Urothelium cell line (cell line): ENCODE measurements at regions not wholly inside any gene's neighbourhood (a gene's known extent, or its start where the extent isn't known, plus 50 kb on each side); places are given as distances from the start of the nearest gene placed in this dataset.

Source experiments
- DNase-seq: peaks from one replicate; pipeline ENCODE4 v3.0.0; 2011; ENCODE audit warnings: low spot score, mixed read lengths
- FAIRE-seq: peaks from 2 replicates; lab custom pipeline; 2011; peaks lifted over from hg19 to GRCh38; lab: Jason Lieb, UNC

- DNase-seq (no peak), FAIRE-seq (no peak)
Measured at GRCh38 chr2:173803449-173803848, 161.7 kb downstream of the SP3 start.

GRCh38 chr2:173806761-173807160 lies 158.4 kb downstream of the SP3 start:
- FAIRE-seq: no peak

DNA sequence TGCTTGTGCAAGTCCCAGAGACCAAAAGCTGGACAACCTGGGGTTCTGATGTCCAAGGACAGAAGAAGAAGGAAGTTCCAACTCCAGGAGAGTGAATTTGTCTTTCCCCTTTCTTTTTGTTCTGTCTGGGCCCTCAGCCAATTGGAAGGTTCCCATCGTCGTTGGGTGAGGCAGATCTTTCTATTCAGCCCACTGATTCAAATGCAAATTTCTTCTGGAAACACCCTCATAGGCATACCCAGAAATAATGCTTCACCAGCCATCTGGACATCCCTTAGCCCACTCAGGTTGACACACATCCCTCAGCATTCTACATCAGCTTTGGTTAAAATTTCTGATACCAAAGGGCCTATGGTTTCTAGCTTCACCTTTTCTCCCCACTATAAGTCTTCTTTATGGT lies 156.5 kb downstream of the SP3 start:
- FAIRE-seq (no peak), DNase-seq (no peak)

More at GRCh38 chr2:173806761-173807160, 158.4 kb downstream of the SP3 start:
- DNase-seq: no peak

GRCh38 chr2:173812321-173812720 lies 152.9 kb downstream of the SP3 start:
- no peak for FAIRE-seq
- no peak for DNase-seq

DNA sequence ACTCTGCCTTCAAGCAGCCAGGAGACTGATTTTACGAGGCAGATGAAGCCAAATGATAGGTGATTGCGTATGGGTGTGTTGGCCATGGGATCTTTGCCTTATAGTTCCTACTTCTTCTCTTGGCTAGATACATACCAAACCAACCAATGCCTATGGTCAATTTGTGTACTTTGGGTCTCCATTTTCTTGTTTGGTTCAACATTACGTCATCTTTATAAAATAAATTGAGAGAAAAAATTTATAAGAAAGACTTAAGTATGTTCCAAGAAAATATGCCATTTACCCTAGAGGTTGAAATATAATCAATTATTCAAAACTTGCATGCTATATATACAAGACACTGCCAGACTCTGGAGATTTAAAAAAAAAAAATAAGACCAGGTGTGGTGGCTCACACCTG lies 150.9 kb downstream of the SP3 start:
- no peak for FAIRE-seq
- DNase-seq: no peak

DNA sequence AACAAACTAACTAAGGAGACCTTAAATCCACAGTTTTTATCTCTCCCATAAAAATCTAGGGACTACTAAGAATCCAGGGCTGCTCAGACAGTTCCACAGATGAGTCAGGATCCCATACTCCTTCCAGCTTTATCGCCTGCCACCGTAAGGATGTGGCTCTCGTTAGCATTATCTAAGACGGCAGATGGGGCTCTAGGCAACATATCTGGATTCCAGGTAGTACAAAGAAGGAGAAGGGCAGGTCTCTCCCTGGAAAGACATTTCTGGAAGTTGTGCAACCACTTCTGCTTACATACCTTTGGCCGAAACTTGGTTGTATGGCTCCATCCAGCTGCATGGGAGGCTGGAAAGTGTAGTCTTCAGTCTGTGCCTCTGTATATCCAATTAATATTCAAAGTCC lies 149.4 kb downstream of the SP3 start:
- DNase-seq: no peak
- no peak for FAIRE-seq

DNA sequence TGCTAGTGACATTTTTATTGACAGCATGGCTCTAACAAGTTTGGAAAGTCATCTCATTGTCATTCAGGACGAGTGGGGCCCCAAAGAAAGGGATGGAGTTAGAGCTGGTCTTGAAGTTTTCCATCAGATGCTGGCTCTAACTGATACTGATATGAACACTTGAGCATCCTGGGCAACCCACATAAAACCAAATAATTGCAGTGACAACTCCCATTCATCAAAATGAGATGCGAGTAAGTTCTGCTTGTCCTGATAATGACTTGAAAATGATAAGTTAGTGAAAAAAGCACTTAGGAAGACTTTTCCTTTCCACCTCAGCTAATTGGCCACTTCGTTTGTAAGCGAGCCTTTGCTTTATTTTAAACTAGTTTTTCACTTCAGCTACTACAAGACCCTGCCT lies 147.6 kb downstream of the SP3 start:
- no peak for FAIRE-seq

DNA sequence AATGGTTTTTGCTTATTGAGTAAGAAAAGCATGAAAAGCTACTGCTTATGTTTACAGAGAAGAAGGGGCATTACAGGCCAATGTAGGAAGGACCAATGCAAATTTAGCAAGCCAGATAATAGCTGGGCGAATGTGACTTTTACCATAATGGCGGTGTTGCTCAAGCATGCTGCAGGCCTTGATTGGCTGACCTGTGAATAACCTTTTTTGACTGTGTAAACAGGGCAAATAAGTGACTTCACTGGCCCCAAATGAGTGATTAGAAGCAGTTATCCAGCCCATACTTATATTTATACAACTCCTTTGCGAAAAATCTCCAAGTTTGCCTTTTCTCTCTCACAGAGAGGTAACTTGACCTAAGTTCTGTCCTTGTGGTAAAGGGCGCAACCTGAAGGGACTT lies 146.9 kb downstream of the SP3 start:
- FAIRE-seq (no peak), DNase-seq (no peak)

More for the DNA sequence above, 147.6 kb downstream of the SP3 start:
- DNase-seq: no peak

DNA sequence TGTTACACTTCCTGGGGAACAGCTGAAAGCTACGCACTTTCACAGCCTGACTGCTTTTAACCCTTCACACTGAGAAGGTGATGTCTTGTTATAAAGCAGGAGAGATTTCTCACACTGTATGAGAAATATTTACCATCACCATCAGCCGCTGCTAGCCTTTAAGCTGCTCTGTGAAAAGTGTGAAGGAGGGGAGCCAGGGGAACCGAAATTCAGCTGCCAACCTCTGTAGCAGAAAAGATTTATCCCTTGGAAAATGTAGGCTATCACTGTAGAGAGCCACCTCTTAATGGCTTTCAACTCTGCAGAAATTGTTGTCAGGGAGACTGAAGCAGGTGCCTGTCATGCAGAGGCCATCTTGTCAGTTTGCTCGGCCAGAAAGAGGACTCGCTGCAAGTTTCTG lies 145.3 kb downstream of the SP3 start:
- FAIRE-seq (no peak), DNase-seq (no peak)

DNA sequence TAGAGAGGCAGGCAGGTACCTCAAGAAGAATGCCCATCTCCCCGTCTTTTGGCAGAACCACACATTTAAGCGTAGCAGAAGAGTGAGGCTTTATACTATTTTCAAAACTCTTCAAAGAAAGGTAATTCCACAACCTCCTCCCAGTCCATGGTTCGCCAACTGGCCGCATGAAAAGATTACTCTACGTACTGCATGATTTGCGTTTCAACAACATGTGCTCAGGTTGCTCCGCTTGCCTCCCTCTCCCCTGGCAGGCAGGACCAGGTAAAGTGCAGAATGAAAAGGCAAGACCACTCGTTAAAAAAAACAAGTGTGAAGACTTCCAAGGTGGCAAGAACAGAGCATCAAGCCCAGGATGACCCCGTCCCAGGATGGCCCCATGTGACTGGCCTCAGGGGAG lies 143.7 kb downstream of the SP3 start:
- no peak for FAIRE-seq

GRCh38 chr2:173822889-173823542 lies 142.2 kb downstream of the SP3 start:
- FAIRE-seq: no peak

More for the DNA sequence above, 143.7 kb downstream of the SP3 start:
- DNase-seq: no peak

DNA sequence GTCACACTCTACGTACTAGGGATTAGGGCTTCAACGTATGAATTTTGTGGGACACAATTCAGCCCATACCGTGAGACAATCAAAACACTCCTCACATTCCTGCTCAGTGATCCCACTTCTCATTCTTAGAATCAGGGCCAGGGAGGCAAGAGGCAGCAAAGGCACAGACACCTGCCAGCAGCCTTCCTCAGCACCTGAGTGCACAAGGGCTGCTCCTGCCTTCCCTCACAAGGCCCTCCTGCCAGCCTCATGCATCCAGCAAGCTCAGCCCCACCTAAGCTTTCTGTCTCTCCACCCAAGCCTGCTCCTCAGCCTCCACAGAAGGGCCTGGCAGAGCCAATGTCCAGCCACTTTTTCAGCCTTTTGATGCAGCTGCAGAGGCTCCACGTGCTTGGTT lies 141.6 kb downstream of the SP3 start:
- FAIRE-seq: no peak
- DNase-seq: no peak

More at GRCh38 chr2:173822889-173823542, 142.2 kb downstream of the SP3 start:
- no peak for DNase-seq

DNA sequence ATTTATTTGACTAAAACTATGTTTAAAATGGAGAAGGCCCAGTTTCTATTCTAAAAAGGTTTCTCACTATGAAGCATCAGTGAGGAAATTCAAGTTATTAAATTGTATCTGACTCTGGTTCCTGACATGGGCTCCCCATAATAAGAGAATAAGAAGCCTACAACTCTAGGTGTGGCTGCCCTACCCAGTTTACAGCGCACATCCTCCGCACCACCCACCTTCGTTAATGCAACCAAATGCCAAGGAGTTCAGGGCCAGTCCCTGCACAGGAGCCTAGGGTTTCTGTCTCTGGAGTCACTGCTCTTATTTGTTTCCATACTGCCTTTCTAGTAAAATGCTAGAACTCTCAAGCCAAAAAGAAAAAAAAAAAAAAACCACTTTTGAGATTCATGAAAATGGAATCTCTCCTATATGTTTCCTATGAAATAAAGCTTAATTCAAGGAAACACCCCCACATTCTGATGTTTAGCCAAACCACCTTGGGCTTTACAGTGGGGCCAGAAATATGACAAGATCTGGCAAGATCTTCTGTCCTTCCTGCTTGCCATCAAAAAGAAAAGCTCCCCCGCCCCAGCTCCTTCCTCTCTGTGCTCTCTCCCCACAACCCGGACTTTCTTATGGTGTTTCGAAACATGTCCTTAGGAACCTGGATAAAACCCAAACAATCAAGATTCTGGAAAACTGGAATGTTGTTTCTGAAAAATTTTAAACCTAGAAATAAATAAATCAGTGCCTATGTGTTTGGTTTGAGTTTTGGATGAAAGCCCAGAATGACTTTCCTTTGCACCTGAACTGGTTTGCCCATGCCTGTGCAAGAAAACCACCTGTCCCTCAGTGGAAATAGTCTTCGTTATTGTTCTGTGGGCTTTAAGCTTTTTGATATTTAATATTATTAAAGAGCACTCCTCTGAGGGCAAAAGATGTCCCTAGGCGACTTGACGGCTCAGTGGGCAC lies 136.7 kb downstream of the SP3 start:
- FAIRE-seq: no peak
- no peak for DNase-seq

DNA sequence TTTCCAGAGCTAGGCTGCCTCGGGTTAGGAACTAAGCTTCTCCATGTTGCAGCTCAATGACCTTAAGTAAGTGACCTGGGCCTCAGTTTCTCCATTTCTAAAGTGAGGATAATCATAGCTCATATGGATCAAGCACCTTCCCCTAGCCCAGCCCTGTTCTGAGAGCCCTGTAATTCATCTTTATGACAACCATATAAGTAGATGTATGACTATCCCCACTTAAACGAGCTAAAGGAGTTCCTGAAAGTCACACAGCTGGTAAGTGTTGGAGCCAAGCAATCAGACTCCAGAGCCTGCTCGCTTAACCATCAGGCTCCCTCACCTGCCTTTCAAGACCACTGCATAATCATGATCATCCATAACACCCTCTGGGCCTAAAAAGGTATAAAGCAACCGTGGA lies 135.4 kb downstream of the SP3 start:
- no peak for DNase-seq
- no peak for FAIRE-seq

- DNase-seq (no peak), FAIRE-seq (no peak)
Measured at GRCh38 chr2:173830170-173830569, 135.0 kb downstream of the SP3 start.

DNA sequence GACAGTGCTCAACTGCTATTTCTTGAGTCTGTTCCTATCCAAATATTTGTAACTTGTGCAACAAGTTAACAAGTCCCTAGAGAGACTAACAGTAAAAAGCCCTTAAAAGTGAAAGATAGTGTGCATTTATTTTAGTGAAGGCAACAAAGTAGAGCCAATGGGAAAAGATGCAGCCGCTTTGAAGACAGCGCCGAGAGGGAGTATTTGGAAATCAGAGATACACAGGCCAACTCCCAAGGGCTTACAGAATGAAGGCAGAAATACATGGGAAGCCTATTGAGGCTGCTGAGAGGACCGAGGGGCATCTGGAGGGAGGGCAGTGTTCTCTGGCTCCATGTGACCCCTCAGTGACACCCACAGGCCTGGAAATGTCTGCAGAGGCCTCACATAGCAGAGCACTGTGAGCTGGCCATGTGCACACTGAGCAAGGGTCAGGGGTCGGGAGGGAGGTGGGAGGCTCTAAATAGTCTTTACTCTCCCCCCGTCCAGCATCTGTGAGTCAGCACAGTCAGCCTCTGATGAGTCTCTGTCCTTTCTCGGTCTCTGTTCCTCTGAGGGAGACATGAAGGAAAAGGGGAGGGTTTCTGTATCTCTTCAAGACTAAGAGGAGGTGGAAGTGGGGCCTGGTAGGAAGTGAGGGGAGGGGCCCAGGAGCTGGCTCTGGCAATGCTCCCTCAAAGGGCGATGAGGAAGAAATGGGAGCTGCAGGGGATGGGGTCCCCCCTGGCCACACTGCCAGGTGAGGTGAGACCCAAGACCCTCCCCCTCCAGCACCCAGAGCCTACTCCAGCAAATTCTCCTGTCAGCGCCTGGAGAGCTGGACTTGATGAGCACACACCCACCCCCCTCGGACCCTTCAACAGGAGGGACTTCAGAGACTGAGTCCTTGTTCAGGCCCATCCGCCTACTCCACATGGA lies 133.6 kb downstream of the SP3 start:
- no peak for FAIRE-seq
- DNase-seq: no peak

DNA sequence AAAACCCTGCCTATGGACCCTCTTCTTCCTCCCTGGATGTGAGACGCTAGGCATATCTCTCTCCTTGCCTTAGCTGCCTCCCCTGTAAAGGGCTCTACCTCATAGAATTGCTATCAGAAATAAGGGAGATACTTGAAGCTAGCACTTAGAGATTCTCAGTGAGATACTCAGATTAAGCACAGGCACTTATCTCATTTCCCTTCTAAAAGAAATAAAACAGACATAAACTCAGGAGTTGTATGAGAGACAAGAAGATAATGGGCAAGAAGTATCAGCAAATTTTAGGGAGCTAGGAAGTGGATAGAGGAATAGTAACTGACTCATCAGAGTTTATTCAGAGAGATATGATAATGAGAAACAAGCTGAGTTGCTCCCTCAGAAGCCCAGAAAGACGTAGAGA lies 131.0 kb downstream of the SP3 start:
- no peak for DNase-seq
- FAIRE-seq: no peak

GRCh38 chr2:173835726-173836125 lies 129.4 kb downstream of the SP3 start:
- no peak for DNase-seq
- no peak for FAIRE-seq

DNA sequence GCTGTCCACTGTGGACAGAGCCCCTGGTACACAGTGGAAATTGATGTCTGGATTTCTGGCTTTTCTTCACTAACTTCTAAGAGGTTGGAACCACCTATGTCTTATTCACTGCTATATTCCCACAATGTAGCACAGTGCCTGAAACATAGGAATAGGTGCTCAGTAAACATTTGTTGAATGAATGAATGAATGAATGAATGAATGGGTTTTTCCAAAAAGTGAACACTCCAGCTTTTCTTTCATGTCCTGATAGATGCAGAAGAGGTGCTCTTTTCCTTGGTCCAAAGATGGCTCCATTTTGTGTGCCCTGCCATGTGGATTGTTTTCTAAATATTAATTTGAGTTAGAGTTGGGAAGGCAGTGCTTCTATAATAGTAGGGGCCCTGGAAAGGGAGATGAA lies 124.1 kb downstream of the SP3 start:
- FAIRE-seq: peak; percentile 42
- DNase-seq: no peak

DNA sequence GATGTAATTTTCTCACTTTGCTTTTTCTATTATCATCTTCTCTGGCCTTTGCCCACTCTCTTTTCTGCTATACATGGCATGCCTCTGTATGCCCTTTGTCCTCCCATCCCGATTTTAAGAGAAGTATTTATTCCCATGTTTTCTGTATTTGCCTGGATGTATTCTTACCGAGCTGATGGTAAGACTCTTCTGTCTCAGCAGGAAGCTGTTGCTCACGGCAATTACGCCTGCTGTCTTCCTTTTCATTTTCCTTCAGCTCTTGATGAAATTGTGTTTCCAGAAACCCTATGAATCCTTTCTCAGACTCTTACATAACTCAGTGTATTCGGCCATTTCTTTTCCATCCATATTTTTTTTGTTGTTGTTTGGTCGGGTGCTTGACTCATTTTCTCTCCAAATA lies 121.6 kb downstream of the SP3 start:
- no peak for FAIRE-seq

DNA sequence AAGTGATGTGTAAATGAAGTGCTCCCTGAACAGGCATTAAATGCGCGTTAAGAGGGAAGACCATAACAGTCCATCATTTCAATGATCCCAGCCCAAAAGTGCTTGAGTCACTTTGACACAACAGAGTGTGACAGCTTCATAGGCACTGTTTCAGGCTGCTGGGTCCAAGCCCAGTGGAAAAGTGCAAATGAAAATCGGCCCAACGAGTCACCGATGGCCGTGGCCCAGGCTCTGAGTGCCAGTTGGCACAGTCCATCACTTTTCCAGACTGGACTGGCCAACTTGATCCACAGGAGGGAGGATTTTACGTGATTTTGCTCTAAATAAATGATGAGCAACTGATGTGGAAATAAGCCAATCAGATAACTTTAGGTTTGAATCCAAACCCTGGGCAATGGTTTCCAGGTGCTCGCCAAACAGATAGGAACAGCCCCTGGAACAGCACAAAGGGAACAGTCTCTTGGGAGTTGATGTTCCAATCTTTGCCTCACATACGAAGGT lies 114.0 kb downstream of the SP3 start:
- FAIRE-seq (peak; percentile 13), DNase-seq (no peak)

More for the DNA sequence above, 121.6 kb downstream of the SP3 start:
- no peak for DNase-seq
